Natural killer cell (primary cell): ENCODE measurements at regions not wholly inside any gene's neighbourhood (a gene's known extent, or its start where the extent isn't known, plus 50 kb on each side); places are given as distances from the start of the nearest gene placed in this dataset.

Source experiments
- ATAC-seq, 3 donors: fragments of 150-1000 bp in 2 of 3; fragments of 200-7000 bp in 1 of 3; cut with Tn5 transposase; 1 replicate in 1 of 3; 2 replicates in 2 of 3; pipeline ENCODE4 v1.10.0; 2021; ENCODE audit warnings: mild to moderate bottlenecking in 2 of 3, moderate library complexity in 2 of 3
- DNase-seq, 2 donors: peaks; one replicate each; pipeline versions ENCODE4 v3.0.0 to v3.0.0-alpha.2; 2013 to 2021; ENCODE audit warnings: mixed read lengths in 1 of 2
- H3K27ac ChIP-seq: one replicate; pipeline ENCODE4 v1.5.1; 2013; ENCODE audit warnings: mild to moderate bottlenecking, low read length
- H3K27me3 ChIP-seq: one replicate; pipeline ENCODE4 v1.6.1; 2013; ENCODE audit warnings: low read length; ENCODE audit not compliant: control insufficient read depth, insufficient read depth
- H3K36me3 ChIP-seq: one replicate; pipeline ENCODE4 v1.6.1; 2013; ENCODE audit warnings: low read length; ENCODE audit not compliant: control insufficient read depth, insufficient read depth
- H3K4me1 ChIP-seq: one replicate; pipeline ENCODE4 v1.6.1; 2013; ENCODE audit warnings: low read length; ENCODE audit not compliant: control insufficient read depth, insufficient read depth
- H3K4me3 ChIP-seq: one replicate; pipeline ENCODE4 v1.5.1; 2013; ENCODE audit warnings: low read length
- H3K9me3 ChIP-seq: one replicate; pipeline ENCODE4 v1.6.1; 2013; ENCODE audit warnings: low read length; ENCODE audit not compliant: control insufficient read depth, insufficient read depth
- H3K27ac Mint-ChIP-seq, 2 donors: one replicate each; pipeline ENCODE4 v1.8.0; 2022; ENCODE audit warnings: mild to moderate bottlenecking in 2 of 2, mixed read lengths in 2 of 2, moderate library complexity in 1 of 2
- H3K27me3 Mint-ChIP-seq, 2 donors: one replicate each; pipeline ENCODE4 v1.8.0; 2022; ENCODE audit warnings: low read depth in 2 of 2, mixed read lengths in 2 of 2
- H3K36me3 Mint-ChIP-seq: one replicate; pipeline ENCODE4 v1.8.0; 2022; ENCODE audit warnings: mixed read lengths
- H3K4me1 Mint-ChIP-seq, 2 donors: one replicate each; pipeline ENCODE4 v1.8.0; 2022; ENCODE audit warnings: mixed read lengths in 2 of 2
- H3K4me3 Mint-ChIP-seq: one replicate; pipeline ENCODE4 v1.8.0; 2022; ENCODE audit warnings: mild to moderate bottlenecking, moderate library complexity, mixed read lengths
- H3K9me3 Mint-ChIP-seq, 2 donors: one replicate each; pipeline ENCODE4 v1.8.0; 2022; ENCODE audit warnings: mixed read lengths in 2 of 2
- CTCF ChIP-seq: fragments of 200-600 bp; IDR thresholded peaks from one replicate; pipeline ENCODE4 v1.8.0; 2022; ENCODE audit warnings: antibody characterized with exemption
- WGBS: methylation state at CpG from one replicate; pipeline ENCODE4 v1.1.7; 2013; ENCODE audit warnings: missing lambda C conversion rate; ENCODE audit not compliant: insufficient coverage; 5-methylcytosine and 5-hydroxymethylcytosine counted together
- intact Hi-C: fragments of 100-400 bp; cut with micrococcal nuclease; formaldehyde crosslinking; loops from one replicate; pipeline ENCODE4 v1.14.2; 2022

GRCh38 chr14:34107441-34107840 lies 156.6 kb upstream of the EGLN3 start:
- H3K4me1 ChIP-seq: no peaks in the 10 kb centered on the region
- H3K27ac Mint-ChIP-seq: no peak overlapping the region
- no peaks in the 10 kb centered on the region for H3K9me3 ChIP-seq
- no peak overlapping the region for H3K27ac ChIP-seq
- no peaks in the 10 kb centered on the region for H3K4me1 Mint-ChIP-seq
- H3K27me3 ChIP-seq: no peaks in the 10 kb centered on the region
- H3K27me3 Mint-ChIP-seq: peaks cover 3 to 9% of the 10 kb centered on the region in 2 donors
- no peaks in the 10 kb centered on the region for H3K36me3 ChIP-seq
- no peak overlapping the region for H3K4me3 Mint-ChIP-seq
- H3K4me3 ChIP-seq: no peak overlapping the region
- DNase-seq (no peak), ATAC-seq (no peak)
- intact Hi-C loops: no loop called here
- 50% methylated on average over 1 of the region's 3 CpGs for WGBS
- no peaks in the 10 kb centered on the region for H3K9me3 Mint-ChIP-seq
- no peak for TF ChIP-seq CTCF
- H3K36me3 Mint-ChIP-seq: no peaks in the 10 kb centered on the region

GRCh38 chr14:34106310-34106709 lies 155.4 kb upstream of the EGLN3 start:
- Mint-ChIP-seq H3K36me3 (no peaks in the 10 kb centered on the region), H3K27me3 (peaks cover 3 to 8% of the 10 kb centered on the region in 2 donors)
- no peaks in the 10 kb centered on the region for H3K36me3 ChIP-seq

GRCh38 chr14:34104489-34105397 lies 153.9 kb upstream of the EGLN3 start:
- intact Hi-C loops: no loop called here
- Mint-ChIP-seq H3K4me3 (no peak overlapping the region), H3K9me3 (no peaks in the 10 kb centered on the region), H3K27me3 (peaks cover 0 to under 1% of the 10 kb centered on the region in 2 donors), H3K27ac (no peak overlapping the region), H3K36me3 (no peaks in the 10 kb centered on the region), H3K4me1 (no peaks in the 10 kb centered on the region)
- H3K9me3 ChIP-seq: no peaks in the 10 kb centered on the region
- H3K27me3 ChIP-seq: no peaks in the 10 kb centered on the region
- H3K36me3 ChIP-seq: no peaks in the 10 kb centered on the region
- H3K4me3 ChIP-seq: no peak overlapping the region
- no peak for TF ChIP-seq CTCF
- no peak overlapping the region for H3K27ac ChIP-seq
- 82% methylated on average over 8 of the region's 8 CpGs for WGBS
- ATAC-seq: no peak
- DNase-seq: no peak
- H3K4me1 ChIP-seq: no peaks in the 10 kb centered on the region

More at GRCh38 chr14:34106310-34106709, 155.4 kb upstream of the EGLN3 start:
- intact Hi-C loops: no loop called here
- ATAC-seq: no peak
- Histone ChIP-seq H3K9me3 (no peaks in the 10 kb centered on the region), H3K4me3 (no peak overlapping the region), H3K4me1 (no peaks in the 10 kb centered on the region), H3K27ac (no peak overlapping the region), H3K27me3 (no peaks in the 10 kb centered on the region)
- DNase-seq: no peak
- 88% methylated on average over 4 of the region's 4 CpGs for WGBS
- Mint-ChIP-seq H3K9me3 (no peaks in the 10 kb centered on the region), H3K27ac (no peak overlapping the region), H3K4me3 (no peak overlapping the region), H3K4me1 (no peaks in the 10 kb centered on the region)
- TF ChIP-seq CTCF: no peak
